GM12892 (cell line): ENCODE measurements at regions not wholly inside any gene's neighbourhood (a gene's known extent, or its start where the extent isn't known, plus 50 kb on each side); places are given as distances from the start of the nearest gene placed in this dataset.

Source experiments
- DNase-seq: peaks from one replicate; pipeline ENCODE4 v3.0.0; 2011; ENCODE audit not compliant: insufficient read length
- FAIRE-seq: peaks from 2 replicates; lab custom pipeline; 2011; peaks lifted over from hg19 to GRCh38; lab: Jason Lieb, UNC
- POLR2A ChIP-seq: IDR thresholded peaks from 2 replicates; pipeline ENCODE4 v1.6.1; 2011; ENCODE audit warnings: low read depth, low read length, control low read depth
- POLR2AphosphoS5 ChIP-seq: IDR thresholded peaks from 2 replicates; pipeline ENCODE4 v1.6.1; 2011; ENCODE audit warnings: low read depth, low read length, control low read depth
- TAF1 ChIP-seq: IDR thresholded peaks from 2 replicates; pipeline ENCODE4 v1.6.1; 2011; ENCODE audit warnings: low read depth, mild to moderate bottlenecking, control low read depth, low read length, borderline replicate concordance

DNA sequence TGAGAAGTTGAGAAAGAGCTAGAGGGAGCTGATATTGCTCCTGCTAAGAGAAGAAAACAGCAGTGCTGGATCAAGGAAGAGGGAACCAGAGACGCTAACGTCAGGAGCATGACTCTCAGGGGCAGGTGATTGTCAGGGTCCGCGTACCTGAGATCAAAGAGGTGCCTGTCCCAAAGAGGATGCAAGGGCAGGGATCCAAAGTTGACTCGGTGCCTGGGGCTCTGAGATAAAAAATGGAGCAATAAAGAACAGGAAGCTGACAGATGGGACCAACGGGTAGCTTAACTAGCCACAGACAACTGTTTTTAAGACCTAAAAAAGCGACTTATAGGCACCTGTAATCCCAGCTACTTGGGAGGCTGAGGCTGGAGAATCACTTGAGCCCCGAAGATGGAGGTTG lies 517.8 kb downstream of the IRX1 start:
- no peak for TF ChIP-seq TAF1
- TF ChIP-seq POLR2AphosphoS5, result no peak
- no peak for TF ChIP-seq POLR2A
- no peak for DNase-seq
- FAIRE-seq, result no peak

DNA sequence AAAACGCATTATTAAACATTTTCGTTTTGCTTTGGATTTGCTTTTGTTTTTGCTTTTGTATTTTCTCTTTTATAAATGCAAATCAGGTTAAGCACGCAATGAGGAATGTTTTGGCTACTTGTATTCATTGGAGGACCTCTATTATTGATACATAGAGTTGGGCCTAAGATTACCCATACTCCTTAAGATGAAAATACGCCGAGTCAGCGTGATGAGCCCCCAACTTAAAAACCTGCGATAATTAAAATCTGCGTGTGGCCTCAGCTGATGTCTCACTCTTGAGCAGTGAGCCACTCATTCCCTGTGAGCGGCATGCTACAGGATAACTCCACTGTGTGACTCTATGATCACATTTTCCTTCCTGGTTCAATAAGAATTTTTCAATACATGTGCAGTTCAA lies 518.3 kb downstream of the IRX1 start:
- FAIRE-seq, result no peak

DNA sequence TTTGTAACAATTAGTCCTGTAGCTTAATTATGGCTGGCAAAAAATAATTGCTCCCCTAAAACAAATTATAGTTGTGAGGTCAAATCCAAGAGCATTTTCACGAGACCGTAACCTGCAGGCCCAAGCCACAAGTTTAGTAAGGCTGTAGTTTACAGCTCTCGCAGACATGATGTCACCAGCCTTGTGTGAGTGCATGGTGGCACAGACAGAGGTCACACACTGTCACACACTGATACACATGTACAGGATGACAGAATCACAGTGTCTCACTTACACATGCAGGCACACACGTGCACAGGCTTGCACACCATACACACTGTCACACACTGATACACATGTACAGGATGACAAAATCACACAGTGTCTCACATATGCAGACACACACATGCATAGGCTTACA lies 518.8 kb downstream of the IRX1 start:
- DNase-seq (no peak), FAIRE-seq (no peak)
- TF ChIP-seq POLR2A, result no peak
- TF ChIP-seq TAF1, result no peak
- no peak for TF ChIP-seq POLR2AphosphoS5

More for the DNA sequence above, 518.3 kb downstream of the IRX1 start:
- DNase-seq, result no peak
- TF ChIP-seq POLR2AphosphoS5 (no peak), POLR2A (no peak), TAF1 (no peak)

DNA sequence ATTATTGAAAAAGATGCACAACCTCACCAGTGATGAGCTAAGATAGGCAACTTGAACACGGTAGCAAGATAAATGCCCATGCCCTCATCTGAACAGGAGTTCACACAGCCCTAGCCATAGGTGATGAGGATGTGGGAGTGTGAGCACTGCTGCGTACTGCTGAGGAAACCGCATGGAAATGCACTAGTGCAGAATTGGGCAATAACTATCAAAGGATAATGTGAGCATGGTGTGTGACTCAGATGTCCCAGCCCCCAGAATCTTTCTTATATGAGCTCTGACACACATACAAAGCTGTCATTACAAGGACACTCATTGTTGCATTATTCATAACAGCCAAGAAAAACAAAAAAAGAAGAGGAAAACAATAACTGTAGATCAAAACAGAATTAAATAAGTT lies 521.2 kb downstream of the IRX1 start:
- FAIRE-seq, result no peak
- no peak for DNase-seq
- TF ChIP-seq TAF1 (no peak), POLR2AphosphoS5 (no peak), POLR2A (no peak)

DNA sequence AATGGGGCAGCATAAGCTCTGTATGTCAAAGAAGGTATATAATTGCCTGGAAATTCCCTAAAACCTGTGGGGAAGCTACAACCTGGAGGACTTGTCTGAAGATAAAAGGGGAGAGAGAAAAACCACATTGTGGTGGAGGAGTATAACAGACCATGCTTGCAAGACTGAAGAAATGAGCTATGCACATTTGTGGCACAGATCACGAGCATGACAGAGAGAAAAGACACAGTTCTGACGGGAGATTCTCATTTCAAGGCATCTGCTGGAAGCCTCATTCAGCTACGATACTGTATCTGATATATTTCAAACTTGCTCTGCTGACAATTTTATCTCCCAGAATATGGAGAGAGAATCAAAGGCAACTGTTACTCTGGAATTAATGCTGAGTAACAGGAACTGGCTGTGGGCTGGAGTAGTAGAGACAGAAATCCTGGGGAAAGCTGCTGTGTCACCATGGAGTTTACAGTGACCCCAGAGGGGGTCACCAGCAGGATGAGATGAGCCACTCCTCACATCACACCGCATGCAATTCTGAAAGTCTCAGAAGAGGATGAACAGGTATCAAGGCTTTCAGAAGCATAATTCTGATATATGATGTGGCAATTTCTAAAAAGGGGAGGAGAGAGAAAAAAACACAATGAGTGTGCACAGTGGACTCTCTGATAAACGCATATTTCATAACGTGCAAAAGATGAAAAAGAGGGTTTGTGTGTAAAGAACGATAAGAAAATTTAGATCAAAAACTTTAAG lies 528.8 kb downstream of the IRX1 start:
- no peak for TF ChIP-seq TAF1
- no peak for TF ChIP-seq POLR2AphosphoS5
- TF ChIP-seq POLR2A, result no peak
- no peak for FAIRE-seq

DNA sequence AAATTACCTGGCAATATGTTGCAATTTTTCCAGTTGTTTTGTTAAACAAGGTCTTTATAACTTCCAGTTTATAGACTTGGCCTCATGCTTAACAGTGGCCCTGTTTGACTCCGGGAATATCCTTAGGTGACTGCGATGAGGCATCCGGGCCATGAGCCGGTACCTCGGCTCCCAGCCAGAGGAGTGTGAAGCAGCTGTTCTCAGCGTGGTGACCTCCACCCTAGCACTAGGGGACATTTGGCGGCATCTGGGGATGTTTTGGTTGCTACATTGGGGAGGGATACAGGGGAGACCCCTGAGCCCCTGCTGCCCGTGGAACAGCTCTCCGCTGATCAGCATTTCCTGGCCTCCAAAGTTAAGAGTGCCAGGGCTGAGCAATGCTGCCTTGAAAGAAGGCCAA lies 533.4 kb downstream of the IRX1 start:
- no peak for TF ChIP-seq POLR2AphosphoS5
- TF ChIP-seq TAF1, result no peak
- no peak for TF ChIP-seq POLR2A
- DNase-seq (no peak), FAIRE-seq (no peak)

More for the DNA sequence above, 528.8 kb downstream of the IRX1 start:
- DNase-seq, result no peak

DNA sequence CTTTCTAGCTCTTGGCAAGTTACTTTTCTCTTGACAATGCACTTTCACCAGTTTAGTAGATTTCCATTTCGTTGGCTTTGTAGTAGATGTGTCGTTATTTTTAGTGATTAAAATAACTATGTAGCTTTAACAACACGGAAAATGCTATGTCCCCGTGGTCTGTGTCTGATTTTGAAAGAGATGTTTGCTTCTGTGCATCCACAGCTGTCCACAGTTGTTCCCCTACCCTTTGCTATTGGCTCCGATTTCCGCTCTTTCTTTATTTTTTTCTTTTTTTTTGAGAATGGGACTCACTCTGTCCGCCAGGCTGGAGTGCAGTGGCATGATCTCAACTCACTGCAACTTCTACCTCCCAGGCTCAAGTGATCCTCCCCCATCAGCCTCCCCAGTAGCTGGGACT lies 533.9 kb downstream of the IRX1 start:
- DNase-seq, result no peak
- FAIRE-seq, result no peak

DNA sequence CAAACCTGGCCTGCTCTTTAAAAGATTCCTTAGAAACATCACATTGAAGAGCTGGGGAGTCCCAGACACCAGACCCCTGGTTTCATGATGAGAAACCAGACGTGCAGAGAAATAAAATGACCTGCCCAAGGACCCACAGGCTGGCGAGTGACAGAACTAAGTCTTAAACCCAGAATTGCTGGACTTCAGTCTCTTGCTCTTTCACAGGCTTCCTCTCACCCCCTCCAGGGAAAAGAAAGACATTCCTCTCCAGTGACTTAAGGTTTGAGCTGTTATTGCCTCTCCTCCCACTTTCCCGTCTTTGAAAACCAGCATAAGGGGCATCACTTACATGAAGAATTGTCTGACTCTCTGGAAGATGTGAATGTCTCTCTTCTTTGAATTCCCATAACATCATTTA lies 535.2 kb downstream of the IRX1 start:
- DNase-seq (no peak), FAIRE-seq (no peak)
- no peak for TF ChIP-seq POLR2A
- TF ChIP-seq POLR2AphosphoS5, result no peak
- TF ChIP-seq TAF1, result no peak

More for the DNA sequence above, 533.9 kb downstream of the IRX1 start:
- TF ChIP-seq TAF1 (no peak), POLR2A (no peak), POLR2AphosphoS5 (no peak)

DNA sequence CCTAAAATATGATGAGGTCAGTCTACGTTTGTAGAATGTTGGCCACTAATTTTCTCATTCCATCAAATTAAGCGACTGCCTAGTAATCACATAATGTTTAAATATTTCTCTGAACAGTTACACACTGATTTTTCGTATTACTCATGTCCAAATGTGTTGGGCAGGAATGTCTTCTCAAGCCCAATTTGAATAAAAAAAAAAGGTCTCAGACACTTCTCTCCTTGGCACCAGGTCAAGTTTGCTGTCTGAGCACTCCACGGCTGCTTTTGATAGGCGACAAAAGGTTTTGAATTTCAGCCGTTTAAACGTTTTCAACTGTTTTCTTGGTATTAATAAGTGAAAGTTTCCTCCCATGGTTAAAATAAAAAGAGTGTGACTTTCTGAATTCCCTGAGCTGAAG lies 542.1 kb downstream of the IRX1 start:
- no peak for TF ChIP-seq POLR2AphosphoS5
- TF ChIP-seq POLR2A, result no peak
- TF ChIP-seq TAF1, result no peak
- DNase-seq, result no peak
- FAIRE-seq, result no peak

DNA sequence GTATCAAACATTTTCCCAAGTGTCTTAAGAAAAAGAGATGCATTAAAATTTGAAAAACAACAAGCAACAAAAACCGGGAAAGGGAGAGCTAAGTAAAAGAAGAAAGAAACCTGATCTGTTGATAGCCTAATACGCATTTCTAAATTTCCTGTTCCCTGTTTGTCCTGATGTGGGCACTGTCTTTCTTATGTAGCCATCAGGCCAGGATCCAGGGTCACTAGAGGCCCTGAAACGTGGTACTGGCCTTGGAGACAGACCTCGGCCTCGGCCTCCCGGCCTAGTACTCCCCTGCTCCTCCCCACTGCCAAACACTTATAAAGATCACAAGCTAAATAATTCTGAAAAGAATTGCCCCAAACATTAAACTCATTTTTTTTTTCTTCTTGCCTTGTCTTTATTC lies 547.2 kb downstream of the IRX1 start:
- FAIRE-seq (no peak), DNase-seq (no peak)
- TF ChIP-seq TAF1, result no peak
- no peak for TF ChIP-seq POLR2AphosphoS5
- no peak for TF ChIP-seq POLR2A

DNA sequence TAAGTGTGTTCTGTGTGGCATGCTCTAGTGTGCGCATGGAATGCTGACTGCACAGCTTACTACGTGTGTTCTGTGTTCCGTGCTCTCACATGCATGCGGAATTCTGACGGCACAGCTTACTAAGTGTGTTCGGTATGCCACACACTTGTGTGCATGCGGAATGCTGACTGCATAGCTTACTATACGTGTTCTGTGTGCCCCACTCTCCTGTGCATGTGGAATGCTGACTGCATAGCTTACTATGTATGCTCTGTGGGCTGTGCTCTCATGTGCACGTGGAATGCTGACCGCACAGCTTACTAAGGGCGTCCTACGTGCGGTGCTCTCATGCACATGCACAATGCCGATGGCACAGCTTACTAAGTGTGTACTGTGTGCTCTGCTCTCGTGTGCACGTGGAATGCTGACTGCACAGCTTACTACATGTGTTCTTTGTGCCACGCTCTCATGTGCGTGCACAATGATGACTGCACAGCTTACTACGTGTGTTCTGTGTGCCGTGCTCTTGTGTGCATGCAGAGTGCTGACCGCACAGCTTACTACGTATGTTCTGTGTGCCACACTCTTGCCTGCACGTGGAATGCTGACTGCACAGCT lies 548.9 kb downstream of the IRX1 start:
- FAIRE-seq, result no peak
- no peak for TF ChIP-seq TAF1
- no peak for TF ChIP-seq POLR2AphosphoS5
- no peak for TF ChIP-seq POLR2A
- no peak for DNase-seq

DNA sequence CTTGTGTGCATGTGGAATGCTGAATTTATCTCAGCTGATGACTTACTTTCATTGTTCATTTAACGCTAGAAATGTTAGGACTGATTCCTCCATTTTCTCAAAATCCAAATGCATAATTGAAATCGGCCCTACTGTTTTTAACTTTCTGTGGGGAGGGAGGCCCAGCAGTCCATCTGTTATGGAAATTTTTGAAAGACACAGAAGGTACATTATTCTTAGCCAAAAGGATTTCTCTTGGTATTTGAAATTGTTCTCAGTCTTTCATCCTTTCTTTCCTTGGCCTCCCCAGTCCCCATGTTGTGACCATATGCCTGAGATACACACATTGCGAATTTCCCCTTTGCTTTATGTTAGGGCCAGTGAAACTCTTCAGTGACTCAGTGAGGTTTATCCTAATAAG lies 549.9 kb downstream of the IRX1 start:
- TF ChIP-seq POLR2A (no peak), POLR2AphosphoS5 (no peak), TAF1 (no peak)
- DNase-seq, result no peak
- no peak for FAIRE-seq

DNA sequence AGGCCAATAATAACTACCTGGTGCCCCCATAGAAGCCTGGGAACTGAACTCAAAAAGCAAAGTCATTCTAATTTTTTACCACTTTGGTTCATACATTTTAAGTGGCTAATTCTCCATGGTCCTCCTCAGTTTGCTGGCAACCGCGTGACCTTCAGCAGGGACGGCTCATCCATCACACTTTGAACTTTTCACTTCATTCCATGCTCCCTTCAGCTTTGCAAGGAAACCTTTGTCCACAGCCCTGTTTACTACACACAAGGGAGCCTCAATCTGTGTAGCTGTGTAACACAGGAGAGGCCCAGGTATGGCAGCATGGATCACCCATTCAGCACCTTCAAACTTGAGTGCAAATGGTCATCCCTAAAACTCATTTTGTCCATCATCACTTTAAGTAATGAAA lies 552.4 kb downstream of the IRX1 start:
- DNase-seq, result no peak
- TF ChIP-seq POLR2A (no peak), TAF1 (no peak), POLR2AphosphoS5 (no peak)
- FAIRE-seq, result no peak
